ENCODE measurements at regions not wholly inside any gene's neighbourhood (a gene's known extent, or its start where the extent isn't known, plus 50 kb on each side); places are given as distances from the start of the nearest gene placed in this dataset.

- TF ChIP-seq POLR2A (IDR thresholded peaks at IDR 0.05) (no peak), EP300 (IDR thresholded peaks at IDR 0.05) (no peak)
These were observed 142.1 kb upstream of the DAB2 start for GRCh38 chr5:39566891-39567290.
